T-helper 1 cell treated with Interleukin-12 subunit alpha and Interleukin-12 subunit beta and Interleukin-4 antibody, amounts not matched to agents 30 μg/mL and 1 μg/mL, for 36 hours (primary cell): ENCODE measurements at regions not wholly inside any gene's neighbourhood (a gene's known extent, or its start where the extent isn't known, plus 50 kb on each side); places are given as distances from the start of the nearest gene placed in this dataset.

Experiments used
- H3K27ac Mint-ChIP-seq: one replicate; pipeline ENCODE4 v1.8.0; 2021; ENCODE audit warnings: mild to moderate bottlenecking, mixed read lengths
- H3K27me3 Mint-ChIP-seq: one replicate; pipeline ENCODE4 v1.8.0; 2021; ENCODE audit warnings: low read depth, mixed read lengths
- H3K36me3 Mint-ChIP-seq: one replicate; pipeline ENCODE4 v1.8.0; 2021; ENCODE audit warnings: low read depth, mixed read lengths
- H3K4me1 Mint-ChIP-seq: one replicate; pipeline ENCODE4 v1.8.0; 2021; ENCODE audit warnings: low read depth, mixed read lengths
- H3K4me3 Mint-ChIP-seq: one replicate; pipeline ENCODE4 v1.8.0; 2021; ENCODE audit warnings: mild to moderate bottlenecking, moderate library complexity, mixed read lengths
- H3K9me3 Mint-ChIP-seq: one replicate; pipeline ENCODE4 v1.8.0; 2021; ENCODE audit warnings: mixed read lengths

DNA sequence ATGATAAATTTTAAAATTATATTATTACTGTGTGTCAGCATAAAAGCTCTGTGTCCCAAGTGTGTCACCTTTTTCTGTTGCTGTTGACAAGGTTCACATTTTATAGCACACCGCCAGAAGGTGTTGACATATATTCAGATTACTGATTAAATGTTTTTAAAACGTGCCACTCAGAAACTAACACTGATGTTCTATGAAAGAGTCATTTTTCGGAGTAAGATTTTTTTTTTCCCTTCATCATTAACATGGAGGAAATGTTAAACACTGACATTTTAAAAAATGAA lies 197.5 kb downstream of the TM9SF2 start:
- Mint-ChIP-seq H3K27ac (no peak overlapping the region), H3K4me3 (no peak overlapping the region), H3K36me3 (no peaks in the 10 kb centered on the region), H3K27me3 (no peaks in the 10 kb centered on the region), H3K9me3 (no peaks in the 10 kb centered on the region), H3K4me1 (peaks cover 6% of the 10 kb centered on the region)

DNA sequence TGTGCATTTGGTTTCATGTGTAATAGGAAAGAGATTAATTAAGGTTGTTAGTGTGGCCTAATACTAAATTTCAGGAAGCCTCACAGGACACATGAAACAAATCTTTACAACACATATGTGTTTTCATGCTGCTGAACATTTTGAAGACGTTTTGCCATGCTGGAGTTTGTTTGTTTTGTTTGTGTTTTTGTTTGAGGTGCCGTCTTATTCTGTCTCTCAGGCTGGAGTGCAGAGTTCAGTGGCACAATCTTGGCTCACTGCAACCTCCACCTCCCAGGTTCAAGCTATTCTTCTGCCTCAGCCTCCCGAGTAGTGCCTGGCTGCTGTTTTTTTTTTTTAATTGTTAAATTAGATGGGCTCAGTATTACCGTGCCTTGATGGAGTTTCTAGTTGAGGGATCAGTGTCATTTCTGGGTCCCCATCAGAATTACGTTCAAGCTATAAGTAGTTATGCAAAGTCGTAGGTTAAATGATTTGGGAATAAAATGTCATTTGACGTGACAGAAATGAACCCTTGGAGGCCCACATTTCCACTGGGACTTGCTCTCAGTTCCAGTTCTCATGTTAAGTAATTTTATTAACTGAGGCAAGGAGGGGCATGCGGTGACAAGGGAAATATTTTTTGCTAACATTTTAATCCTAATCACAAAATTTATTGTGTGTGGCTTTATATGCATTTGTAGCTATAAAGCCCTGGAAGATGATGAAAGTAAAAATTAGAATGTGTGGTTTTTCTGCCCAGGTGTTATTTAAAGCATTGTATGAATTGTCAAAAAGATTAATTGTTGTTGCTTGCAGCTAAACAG lies 196.9 kb downstream of the TM9SF2 start:
- Mint-ChIP-seq H3K27me3 (no peaks in the 10 kb centered on the region), H3K4me3 (no peak overlapping the region), H3K9me3 (no peaks in the 10 kb centered on the region), H3K36me3 (no peaks in the 10 kb centered on the region), H3K4me1 (peaks cover 6% of the 10 kb centered on the region), H3K27ac (no peak overlapping the region)

DNA sequence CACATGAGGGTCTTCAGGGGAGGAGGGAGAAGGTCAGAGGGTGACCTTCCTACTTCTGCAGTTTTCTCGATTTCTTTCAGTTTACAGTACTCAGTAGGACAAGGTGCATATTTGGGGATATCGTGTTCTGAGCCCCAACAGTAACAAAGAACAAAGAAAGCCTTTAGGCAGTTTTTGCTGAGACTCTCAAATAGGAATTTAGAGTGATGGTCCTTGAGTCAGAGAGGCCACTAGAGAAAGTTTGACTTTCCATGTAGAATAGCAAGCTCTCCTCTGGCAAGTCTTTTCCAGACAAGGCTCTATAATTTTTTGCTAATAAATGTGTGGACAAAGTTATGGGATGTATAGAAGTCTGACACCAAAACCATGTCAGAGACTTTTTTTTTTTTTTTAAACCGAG lies 194.6 kb downstream of the TM9SF2 start:
- Mint-ChIP-seq H3K27me3 (peaks cover 9% of the 10 kb centered on the region), H3K36me3 (no peaks in the 10 kb centered on the region), H3K4me3 (no peak overlapping the region), H3K9me3 (no peaks in the 10 kb centered on the region), H3K4me1 (peaks cover 4% of the 10 kb centered on the region), H3K27ac (no peak overlapping the region)

DNA sequence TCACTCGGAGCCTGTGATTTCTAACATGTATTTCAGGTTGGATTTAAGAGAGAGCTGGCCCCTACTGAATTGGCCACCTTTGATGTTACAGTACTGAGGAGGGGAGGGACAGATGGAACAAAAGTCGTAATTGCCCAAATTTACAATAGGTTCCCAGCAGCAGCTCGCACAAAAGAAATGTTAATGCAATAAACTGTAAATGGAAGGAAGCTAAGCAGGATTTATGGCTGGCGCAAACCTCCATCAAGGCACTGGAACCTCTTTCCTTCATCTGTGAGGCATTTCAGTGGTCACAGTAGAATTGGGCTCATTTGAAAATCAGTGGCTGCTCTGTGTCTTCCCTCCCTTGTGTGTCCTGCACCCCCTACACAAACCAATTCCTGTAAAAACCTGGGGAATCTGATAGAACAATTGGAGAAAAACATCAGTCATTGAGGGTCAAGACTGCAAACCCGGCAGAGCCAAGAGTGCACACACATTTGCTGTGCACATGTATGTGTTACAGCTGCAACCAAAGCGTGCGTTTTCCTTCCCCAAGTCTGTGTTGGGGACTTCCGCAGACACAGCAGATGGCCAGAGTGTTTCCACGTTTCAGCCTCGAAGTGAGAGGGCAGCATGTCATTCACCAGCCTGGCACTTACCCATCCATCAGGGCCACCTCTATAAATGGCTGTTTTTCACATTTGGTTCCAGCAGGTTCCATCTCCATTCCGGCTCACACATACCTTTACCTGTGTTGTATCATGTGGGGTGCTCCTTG lies 192.8 kb downstream of the TM9SF2 start:
- no peaks in the 10 kb centered on the region for H3K36me3 Mint-ChIP-seq
- H3K4me3 Mint-ChIP-seq, result no peak overlapping the region
- H3K27me3 Mint-ChIP-seq, result peaks cover 22% of the 10 kb centered on the region
- no peak overlapping the region for H3K27ac Mint-ChIP-seq
- H3K4me1 Mint-ChIP-seq, result no peaks in the 10 kb centered on the region
- H3K9me3 Mint-ChIP-seq, result no peaks in the 10 kb centered on the region

DNA sequence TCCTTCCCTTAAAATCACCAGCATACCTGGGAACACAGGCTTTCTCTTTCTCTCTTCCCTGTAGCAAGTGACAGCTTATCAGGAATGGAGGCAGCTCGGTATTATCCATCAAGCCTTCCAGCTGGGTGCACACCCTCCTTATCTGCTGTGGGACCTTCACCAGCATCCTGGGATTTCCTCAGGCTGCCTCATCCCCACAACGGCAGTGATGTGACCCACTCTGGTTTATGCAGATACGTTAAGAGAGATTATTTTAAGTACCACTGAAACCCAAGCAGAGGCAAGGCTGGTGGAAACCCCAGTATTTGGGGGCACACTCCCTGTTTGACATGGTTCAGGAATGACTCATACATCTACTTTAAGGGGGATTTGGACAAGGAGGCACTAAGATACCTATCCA lies 192.1 kb downstream of the TM9SF2 start:
- Mint-ChIP-seq H3K9me3 (no peaks in the 10 kb centered on the region), H3K4me3 (no peak overlapping the region), H3K27ac (no peak overlapping the region), H3K36me3 (no peaks in the 10 kb centered on the region), H3K27me3 (peaks cover 25% of the 10 kb centered on the region), H3K4me1 (peaks cover 2% of the 10 kb centered on the region)

DNA sequence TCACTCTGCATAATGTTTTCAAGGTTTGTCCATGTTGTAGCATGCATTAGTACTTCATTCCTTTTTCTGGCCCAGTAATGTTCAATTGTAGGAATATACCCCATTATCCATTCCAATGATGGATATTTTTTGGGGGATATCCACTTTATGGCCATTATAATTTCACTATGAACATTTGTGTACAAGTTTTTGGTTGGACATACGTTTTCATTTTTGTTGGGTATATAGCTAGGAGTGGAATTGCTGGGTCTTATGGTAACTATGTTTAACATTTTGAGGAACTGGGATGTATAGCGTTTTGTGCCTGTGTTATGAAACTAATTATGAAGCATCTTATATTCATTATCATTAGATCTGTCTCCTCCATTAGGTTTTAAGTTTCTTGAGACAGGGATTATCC lies 191.6 kb downstream of the TM9SF2 start:
- no peak overlapping the region for H3K27ac Mint-ChIP-seq
- H3K9me3 Mint-ChIP-seq, result no peaks in the 10 kb centered on the region
- peaks cover 25% of the 10 kb centered on the region for H3K27me3 Mint-ChIP-seq
- peaks cover 2% of the 10 kb centered on the region for H3K4me1 Mint-ChIP-seq
- no peaks in the 10 kb centered on the region for H3K36me3 Mint-ChIP-seq
- H3K4me3 Mint-ChIP-seq, result no peak overlapping the region

DNA sequence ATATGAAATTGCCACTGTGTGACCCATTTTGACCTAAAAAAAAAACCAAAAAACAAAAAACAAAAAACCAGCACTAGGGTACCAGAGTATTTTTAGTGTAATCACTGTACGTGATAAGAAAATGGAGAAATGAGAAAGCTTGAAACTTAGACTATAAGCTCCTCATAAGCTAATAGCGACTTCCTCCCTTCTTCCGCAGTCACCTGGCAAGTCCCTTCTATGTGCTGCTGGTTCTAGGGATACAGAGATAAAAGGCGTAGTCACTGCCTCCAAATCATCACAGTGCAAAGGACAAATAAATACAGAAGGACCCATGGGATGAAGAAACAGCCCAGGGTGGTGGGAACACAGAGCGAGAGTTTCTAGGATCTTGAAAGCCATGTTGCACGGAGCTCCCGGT lies 190.3 kb downstream of the TM9SF2 start:
- H3K27ac Mint-ChIP-seq, result no peak overlapping the region
- no peaks in the 10 kb centered on the region for H3K9me3 Mint-ChIP-seq
- no peaks in the 10 kb centered on the region for H3K36me3 Mint-ChIP-seq
- peaks cover 25% of the 10 kb centered on the region for H3K27me3 Mint-ChIP-seq
- H3K4me3 Mint-ChIP-seq, result no peak overlapping the region
- peaks cover 2% of the 10 kb centered on the region for H3K4me1 Mint-ChIP-seq

DNA sequence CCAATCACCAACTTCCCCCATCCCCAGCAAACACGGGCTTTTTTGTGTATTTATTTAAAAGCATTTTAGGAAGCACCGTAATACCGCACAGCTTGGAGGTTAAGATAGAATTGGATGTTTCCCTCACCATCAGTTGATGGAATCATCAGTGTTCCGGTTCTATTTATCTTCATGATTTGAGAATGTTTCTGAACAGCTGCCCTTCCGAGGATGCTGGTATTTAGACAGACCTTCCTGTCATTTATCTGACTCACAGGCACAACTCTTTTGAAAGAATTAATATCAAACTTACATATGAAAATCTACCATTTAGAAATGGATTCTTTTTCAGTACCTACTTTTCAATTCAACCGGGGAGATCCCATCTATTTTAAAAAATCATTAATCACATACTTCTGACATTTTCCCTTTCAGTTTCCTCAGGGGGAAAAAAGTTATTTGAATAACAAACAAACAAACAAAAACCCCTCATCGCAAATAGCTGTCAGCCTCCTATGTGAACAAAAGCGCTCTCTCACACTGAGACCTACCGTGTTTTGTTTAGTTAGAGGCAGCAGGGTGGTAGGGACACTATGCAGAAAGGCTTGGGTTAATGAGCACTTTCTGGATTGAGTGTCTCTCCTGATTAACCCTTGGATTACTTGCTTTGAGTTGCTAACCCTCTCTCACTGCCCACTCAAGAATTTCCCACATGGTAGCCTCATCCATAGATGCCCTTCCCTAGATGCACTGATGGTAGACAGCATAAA lies 189.3 kb downstream of the TM9SF2 start:
- Mint-ChIP-seq H3K4me3 (no peak overlapping the region), H3K27me3 (peaks cover 25% of the 10 kb centered on the region), H3K36me3 (no peaks in the 10 kb centered on the region), H3K9me3 (no peaks in the 10 kb centered on the region), H3K4me1 (peaks cover 2% of the 10 kb centered on the region), H3K27ac (no peak overlapping the region)

DNA sequence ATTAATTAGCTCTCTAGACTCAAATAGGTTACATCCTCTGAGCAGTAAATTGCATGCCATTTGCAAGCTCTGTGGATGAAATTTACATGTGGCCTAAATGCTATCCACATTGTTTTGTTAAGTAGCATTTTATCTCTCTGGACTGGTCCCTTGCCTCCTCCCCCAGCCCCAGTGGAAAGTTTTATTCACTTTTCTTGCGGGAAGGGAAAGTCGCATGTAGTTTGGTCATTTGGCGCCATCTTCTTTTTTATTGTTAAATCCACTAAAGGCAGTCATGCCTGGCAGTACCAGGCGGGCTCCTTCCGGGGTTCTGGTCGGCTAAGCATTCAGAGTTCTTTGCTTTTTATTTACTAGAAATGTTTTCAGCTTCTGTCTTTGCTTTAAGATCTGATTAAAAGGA lies 188.7 kb downstream of the TM9SF2 start:
- Mint-ChIP-seq H3K36me3 (no peaks in the 10 kb centered on the region), H3K4me3 (no peak overlapping the region), H3K4me1 (peaks cover 2% of the 10 kb centered on the region), H3K27ac (no peak overlapping the region), H3K9me3 (no peaks in the 10 kb centered on the region), H3K27me3 (peaks cover 25% of the 10 kb centered on the region)

DNA sequence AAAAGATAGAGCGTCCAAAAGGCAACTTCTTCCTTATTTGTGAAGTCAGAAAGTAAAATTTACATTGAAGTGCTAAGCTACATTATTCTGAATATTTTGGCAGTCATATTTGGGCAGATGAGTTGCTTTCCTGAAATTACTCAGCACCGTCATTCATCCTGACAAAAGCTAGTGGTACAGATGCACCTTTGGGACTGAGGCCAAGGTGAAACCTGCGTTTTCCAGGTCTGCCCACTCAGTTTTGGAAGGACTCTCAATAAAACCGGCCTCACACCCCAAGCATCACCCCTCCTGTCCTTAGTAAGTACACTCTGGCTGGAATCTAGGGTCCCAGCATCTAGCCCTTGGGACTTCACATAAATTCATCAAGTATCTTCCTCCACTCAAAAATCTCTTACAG lies 187.5 kb downstream of the TM9SF2 start:
- Mint-ChIP-seq H3K4me3 (no peak overlapping the region), H3K27me3 (peaks cover 25% of the 10 kb centered on the region), H3K36me3 (no peaks in the 10 kb centered on the region), H3K9me3 (no peaks in the 10 kb centered on the region), H3K4me1 (peaks cover 2% of the 10 kb centered on the region), H3K27ac (no peak overlapping the region)

DNA sequence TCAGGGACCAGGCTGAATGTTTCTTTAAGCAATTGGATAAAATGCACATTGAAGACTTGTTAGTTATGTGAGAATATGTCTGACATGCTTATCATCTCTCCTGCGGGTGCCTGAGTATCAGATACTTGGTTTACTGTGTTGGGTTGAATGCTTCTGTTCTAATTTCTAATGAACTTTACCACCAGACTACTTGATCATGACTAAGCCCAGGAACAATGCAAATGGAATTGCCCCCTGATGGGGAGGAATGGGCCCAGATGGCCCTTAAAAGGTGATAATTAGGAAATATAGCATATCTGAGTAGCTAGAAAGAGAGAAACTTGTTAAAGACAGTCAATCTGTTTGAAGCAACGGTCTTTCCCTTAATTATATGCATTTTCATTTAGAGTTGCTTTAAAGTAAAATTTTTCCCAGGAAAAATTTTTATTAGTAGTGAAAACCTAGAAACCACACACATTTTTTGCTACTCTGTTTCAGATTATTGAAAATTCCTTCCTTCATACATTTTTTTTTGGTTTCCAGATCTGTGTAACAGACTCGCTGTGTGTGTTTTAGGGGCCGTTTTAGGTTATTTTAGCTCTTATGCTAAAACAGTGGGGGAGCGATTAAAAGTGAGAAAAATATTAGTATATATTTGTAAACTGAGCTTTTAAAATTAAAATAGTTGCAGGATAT lies 186.6 kb downstream of the TM9SF2 start:
- Mint-ChIP-seq H3K4me1 (peaks cover 2% of the 10 kb centered on the region), H3K36me3 (no peaks in the 10 kb centered on the region), H3K27me3 (peaks cover 25% of the 10 kb centered on the region), H3K4me3 (no peak overlapping the region), H3K27ac (no peak overlapping the region), H3K9me3 (no peaks in the 10 kb centered on the region)

DNA sequence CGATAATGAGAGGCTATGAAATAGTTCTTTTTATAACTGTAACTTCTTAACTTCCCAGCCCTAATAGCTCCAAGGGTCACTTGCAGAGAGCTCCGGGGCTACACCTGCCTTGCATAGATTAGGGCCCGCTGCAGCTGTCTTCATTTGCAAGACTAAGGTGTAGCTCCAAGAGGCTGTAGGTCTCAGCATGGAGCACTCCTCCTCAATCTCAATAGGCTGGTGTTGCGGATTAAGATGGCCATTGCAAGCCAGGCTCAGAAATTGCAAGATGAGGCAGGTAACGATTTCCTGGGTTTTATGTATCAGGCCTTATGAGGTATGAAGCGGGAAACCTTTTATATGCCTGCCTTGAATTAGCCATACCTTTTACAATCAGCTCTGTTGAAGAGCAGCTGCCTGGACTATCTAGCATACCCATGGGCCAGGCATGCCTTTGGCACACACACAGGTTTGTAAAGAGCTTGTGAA lies 185.7 kb downstream of the TM9SF2 start:
- H3K9me3 Mint-ChIP-seq, result no peaks in the 10 kb centered on the region
- H3K4me3 Mint-ChIP-seq, result no peak overlapping the region
- H3K36me3 Mint-ChIP-seq, result no peaks in the 10 kb centered on the region
- H3K27ac Mint-ChIP-seq, result no peak overlapping the region
- peaks cover 20% of the 10 kb centered on the region for H3K27me3 Mint-ChIP-seq
- peaks cover 2% of the 10 kb centered on the region for H3K4me1 Mint-ChIP-seq

DNA sequence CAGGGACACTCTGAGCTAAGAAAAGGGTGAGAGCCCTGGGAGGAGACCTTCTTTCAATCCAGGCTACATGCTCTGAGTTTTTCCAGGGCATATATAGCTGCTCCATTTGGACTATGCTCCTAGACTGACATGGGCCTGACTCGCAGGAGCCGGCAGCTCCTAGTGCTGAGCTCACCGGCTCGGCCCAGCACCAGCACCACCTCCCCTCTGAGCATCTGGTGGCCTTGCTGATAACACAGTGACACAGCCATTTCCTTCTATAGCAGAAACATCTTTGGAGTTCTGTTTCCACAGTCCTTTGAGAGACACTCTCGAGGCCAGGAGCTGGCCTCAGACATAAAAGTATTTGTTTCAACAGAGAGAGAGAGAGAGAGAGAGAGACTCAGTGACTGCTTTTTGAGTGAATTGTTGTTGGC lies 184.9 kb downstream of the TM9SF2 start:
- H3K27ac Mint-ChIP-seq, result no peak overlapping the region
- H3K4me3 Mint-ChIP-seq, result no peak overlapping the region
- no peaks in the 10 kb centered on the region for H3K9me3 Mint-ChIP-seq
- peaks cover 2% of the 10 kb centered on the region for H3K4me1 Mint-ChIP-seq
- H3K36me3 Mint-ChIP-seq, result no peaks in the 10 kb centered on the region
- peaks cover 16% of the 10 kb centered on the region for H3K27me3 Mint-ChIP-seq

DNA sequence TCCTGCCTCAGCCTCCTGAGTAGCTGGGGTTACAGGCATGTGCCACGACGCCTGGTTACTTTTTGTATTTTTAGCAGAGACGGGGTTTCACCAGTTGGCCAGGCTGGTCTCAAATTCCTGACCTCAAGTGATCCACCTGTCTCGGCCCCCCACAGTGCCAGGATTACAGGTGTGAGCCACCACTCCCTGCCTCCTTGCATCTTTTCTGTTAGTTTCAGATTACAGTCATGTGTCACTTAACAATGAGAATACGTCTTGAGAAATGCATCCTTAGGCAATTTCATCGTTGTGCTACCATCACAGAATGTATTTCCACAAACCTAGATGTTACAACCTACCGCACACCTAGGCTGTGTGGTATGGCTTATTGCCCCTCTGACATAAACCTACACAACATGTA lies 180.4 kb downstream of the TM9SF2 start:
- no peaks in the 10 kb centered on the region for H3K27me3 Mint-ChIP-seq
- no peaks in the 10 kb centered on the region for H3K36me3 Mint-ChIP-seq
- no peaks in the 10 kb centered on the region for H3K9me3 Mint-ChIP-seq
- no peak overlapping the region for H3K4me3 Mint-ChIP-seq
- no peaks in the 10 kb centered on the region for H3K4me1 Mint-ChIP-seq
- no peak overlapping the region for H3K27ac Mint-ChIP-seq
